DOHH2 (cell line): ENCODE measurements at regions not wholly inside any gene's neighbourhood (a gene's known extent, or its start where the extent isn't known, plus 50 kb on each side); places are given as distances from the start of the nearest gene placed in this dataset.

Source experiments
- CTCF ChIP-seq: fragments of 200-600 bp; sonication (generic); IDR thresholded peaks from one replicate; pipeline ENCODE4 v1.5.1; 2014; ENCODE audit warnings: antibody characterized with exemption, mild to moderate bottlenecking, low read depth, low read length; ENCODE audit not compliant: poor library complexity, severe bottlenecking
- EZH2phosphoT487 ChIP-seq: fragments of 200-600 bp; sonication (generic); IDR thresholded peaks from 2 replicates; pipeline ENCODE4 v1.6.1; 2017; ENCODE audit warnings: borderline replicate concordance, mild to moderate bottlenecking, antibody characterized with exemption, low read length, moderate library complexity, mixed read lengths

GRCh38 chr3:1007866-1008265 lies 85.0 kb upstream of the CNTN6 start:
- no peak for TF ChIP-seq CTCF
- TF ChIP-seq EZH2phosphoT487: no peak
